GM21390 (cell line): ENCODE measurements at regions not wholly inside any gene's neighbourhood (a gene's known extent, or its start where the extent isn't known, plus 50 kb on each side); places are given as distances from the start of the nearest gene placed in this dataset.
"Not testable (repeated sequence)": the region's sequence is repeated elsewhere in the genome, so short reads cannot be mapped to it uniquely, and the experiment has no call there.

ENCODE experiments used
- ATAC-seq: cut with Tn5 transposase; IDR thresholded peaks from one replicate; pipeline ENCODE4 v1.9.1; 2021; ENCODE audit not compliant: unreplicated experiment

DNA sequence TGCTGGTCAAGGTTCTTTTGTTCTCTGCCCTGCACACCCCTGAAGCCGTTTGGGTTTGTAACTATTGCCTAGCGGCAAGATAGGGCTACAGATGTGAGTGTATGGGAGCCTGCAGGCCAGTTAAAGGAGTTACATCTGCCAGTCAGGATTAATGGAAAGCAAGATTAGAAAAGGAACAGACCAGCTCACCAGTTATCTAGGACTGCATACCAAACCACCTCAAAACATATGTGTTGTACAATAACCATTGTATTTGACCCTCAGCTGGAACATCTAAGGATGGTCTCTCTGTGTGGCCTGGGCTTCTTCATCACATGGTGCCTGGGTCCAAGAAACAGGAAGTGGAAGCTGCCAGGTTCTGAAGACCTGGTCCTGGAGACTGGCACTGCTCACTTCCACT is 52.5 kb upstream of the FBXO28 start:
- ATAC-seq: no peak

DNA sequence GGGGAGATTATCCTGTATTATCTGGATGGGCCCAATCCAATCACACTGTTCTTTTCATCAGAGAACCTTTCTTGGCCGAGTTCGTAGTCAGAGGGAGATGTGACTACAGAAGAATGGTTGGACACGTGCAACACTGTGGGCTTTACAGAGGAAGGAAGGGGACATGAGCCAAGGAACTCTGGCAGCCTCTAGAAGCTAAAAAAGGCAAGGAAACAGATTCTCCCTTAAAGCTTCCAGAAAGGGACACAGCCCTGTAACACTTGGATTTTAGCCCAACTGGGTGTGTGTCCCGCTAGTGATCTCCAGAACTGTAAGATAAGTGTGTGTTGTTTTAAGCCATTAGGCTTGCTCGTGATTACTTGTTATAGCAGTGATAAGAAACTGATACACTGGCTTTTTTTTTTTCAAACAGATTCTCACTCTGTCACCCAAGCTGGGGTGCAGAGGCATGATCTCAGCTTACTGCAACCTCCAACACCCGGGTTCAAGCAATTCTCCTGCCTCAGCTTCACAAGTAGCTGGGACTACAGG is 53.9 kb upstream of the FBXO28 start:
- no peak for ATAC-seq

DNA sequence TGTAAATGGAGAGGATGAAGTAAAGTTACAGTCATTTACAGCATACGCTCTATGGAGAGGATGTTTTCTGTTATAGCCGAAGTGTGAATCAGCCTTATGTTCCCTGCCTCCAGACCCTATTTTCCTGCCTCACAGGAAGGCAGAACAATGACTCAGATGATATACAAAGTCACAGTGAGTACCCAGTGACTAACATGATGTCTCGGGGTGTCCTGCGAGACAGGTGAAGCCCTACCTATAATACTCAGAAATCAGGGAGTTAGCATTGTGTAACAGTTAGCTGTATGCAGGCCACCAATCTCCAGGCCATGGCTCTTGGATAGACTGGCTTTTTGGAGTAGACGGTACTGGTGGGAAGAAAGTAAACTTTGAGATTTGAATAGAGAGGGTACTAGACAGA is 55.6 kb upstream of the FBXO28 start:
- ATAC-seq: no peak

DNA sequence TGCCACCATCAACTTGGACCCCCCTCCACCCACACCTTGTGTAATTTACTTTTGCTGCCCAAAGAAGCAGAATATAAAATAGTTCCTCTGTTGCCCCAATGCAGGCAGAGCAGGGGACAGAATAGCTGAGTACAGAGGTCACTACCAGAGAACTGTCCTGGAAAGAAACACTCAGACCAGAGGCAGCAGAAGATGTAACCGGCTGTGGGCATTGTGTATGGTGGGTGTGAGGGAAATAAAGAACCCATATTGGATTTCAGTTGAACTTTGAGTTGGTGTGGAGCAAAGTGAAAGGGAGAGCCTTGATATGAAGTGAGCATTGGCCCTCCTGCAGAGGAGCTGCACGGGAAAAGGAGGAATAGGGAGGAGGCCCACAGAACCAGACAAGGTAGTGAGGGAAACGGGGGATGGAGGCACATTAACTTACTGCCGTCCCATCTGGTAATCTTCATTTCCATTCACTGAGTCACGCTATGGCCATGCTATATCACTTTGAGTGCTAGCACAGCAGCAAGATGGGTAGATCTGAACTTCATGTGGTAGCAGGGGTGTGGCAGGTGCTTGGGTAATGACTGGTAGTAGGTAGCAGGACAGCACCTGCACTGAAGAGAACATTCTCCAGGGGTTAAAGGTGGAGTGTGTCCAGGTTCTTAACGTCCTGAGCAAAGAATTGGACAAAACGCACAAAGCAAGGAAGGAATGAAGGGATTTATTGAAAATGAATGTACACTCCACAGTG is 56.3 kb upstream of the FBXO28 start:
- no peak for ATAC-seq

DNA sequence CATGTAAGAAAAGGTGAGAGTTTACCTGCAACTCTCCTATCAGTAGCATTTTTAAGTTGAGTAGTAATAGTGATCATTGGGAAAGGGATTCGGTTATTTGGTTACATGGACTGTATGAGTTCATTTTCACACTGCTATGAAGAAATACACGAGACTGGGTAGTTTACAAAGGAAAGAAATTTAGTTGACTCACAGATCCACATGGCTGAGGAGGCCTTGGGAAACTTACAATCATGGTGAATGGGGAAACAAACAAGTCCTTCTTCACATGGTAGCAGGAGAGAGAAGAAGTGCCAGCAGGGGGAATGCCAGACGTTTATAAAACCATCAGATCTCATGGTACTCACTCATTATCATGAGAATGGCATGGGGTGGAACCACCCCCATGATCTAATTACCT is 59.3 kb upstream of the FBXO28 start:
- no peak for ATAC-seq

DNA sequence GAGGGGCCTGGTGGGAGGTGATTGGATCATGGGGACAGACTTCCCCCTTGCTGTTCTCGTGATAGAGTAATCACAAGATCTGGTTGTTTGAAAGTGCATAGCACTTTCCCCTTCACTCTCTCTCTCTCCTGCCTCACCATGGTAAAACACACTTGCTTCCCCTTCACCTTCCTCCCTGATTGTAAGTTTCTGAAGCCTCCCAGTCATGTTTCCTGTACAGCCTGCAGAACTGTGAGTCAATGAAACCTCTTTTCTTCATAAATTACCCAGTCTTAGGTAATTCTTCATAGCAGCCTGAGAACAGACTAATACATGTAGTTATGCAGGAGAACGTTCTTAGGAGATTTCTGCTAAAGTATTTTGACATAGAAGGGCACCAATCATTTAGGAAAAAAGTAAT is 59.9 kb upstream of the FBXO28 start:
- no peak for ATAC-seq

DNA sequence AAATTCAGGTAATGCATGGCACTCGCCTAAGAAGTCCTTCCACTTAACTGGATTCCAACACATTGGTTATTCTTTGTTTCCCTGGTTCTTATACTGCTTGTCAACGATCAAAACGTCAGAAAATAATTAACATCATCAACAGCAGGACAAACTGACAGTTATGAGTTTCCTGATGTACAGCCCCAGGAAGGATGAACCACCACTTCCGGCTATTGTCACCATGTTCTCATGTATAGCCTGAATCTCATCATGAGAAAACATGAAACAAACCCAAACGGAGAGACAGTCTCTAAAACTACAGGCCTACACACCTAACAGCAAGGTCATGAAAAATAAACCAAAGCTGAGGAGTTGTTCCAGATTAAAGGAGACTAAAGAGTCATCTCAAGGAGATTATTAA is 60.5 kb upstream of the FBXO28 start:
- no peak for ATAC-seq

DNA sequence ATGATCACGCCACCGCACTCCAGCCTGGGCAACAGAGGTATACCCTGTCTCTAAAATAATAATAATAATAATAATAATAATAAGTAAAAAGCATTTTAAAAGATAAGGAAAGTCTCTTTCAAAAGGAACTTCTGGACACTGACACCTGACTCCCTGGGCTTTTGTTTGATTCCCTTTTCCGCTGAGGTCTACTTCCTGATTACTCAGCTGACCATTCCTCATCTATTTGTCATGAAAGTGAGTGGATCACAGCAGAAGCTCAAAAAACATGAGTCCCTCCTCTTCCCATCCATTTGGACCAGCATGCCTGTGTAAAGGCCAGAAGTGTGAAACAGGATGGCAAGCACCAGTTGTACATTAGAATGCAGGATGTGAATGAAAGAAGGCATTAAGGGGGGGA is 61.1 kb upstream of the FBXO28 start:
- no peak for ATAC-seq

DNA sequence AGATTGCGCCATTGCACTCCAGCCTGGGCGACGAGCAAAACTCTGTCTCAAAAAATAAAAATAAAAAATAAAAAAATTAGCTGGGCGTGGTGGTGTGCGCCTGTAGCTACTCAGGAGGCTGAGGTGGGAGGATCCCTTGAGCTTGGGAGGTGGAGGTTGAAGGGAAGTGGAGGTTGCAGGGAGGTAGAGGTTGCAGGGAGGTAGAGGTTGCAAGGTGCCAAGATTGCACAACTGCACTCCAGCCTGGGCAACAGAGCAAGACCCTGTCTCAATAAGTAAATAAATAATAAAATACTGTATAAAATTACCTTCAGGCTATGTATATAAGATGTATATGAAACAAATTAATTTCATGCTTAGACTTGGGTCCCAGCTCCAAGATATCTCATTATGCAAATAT is 62.1 kb upstream of the FBXO28 start:
- ATAC-seq: not testable (repeated sequence)

DNA sequence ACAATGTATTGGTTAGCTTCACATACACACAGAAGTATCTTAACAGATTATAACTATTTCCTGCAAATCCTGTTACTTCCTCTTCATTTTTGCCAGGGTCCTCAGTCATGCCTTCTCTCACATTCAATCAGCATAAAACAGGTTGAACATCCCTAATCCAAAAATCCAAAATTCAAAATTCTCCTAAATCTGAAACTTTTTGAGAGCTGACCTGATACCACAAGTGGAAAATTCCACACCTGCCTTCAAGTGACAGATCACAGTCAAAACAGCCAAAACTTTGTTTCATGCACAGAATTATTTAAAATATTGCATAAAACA is 62.9 kb upstream of the FBXO28 start:
- no peak for ATAC-seq

DNA sequence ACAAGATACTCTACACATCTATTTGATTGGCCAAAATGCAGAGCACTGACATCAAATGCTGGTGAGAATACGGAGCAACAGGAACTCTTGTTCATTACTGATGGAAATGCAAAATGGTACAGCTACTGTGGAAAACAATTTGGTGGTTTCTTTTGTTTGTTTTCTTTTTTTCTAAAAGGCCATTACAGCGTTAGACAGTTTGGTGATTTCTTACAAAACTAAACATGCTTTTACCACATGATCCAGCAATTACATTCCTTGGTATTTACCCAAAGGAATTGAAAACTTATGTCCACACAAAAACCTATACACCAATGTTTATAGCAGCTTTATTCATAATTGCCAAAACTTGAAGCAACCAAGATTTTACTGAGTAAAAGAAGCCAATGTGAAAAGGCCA is 66.4 kb upstream of the FBXO28 start:
- no peak for ATAC-seq

DNA sequence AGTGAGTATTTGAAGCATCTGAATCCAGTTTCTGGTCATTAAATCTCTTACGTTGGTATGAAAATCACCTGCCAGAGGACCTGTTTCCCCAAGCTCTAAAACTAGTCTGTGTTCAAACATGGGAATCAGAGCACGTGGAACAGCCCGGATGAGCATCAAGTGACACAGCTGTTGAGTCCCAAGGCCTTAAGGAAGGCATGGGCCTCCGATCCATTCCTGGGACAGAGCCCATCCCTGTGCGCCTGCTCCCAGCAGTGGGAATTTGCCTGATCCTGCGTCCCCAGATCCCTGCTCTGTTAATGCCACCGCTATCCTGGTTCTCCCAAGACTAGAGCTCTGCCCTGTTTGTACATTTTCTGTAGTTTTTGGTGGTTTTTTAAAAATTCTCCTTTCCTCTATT is 68.4 kb upstream of the FBXO28 start:
- no peak for ATAC-seq

DNA sequence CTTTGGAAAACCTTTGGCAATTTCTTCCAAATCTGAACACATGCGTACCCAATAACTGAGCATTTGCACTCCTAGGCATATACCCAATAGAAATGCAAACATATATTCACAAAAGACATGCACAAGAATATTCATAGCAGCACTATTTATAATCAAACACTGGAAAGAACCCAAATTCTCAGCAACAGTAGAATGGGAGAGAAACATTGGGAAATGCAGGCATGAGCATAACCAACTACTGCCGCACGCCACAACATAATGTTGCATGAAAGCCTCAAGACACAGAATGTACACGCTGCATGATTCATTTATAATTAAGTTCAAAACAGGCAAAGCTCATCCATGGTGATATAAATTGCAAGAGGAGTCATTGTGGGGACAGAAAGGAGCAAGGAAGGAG is 69.5 kb upstream of the FBXO28 start:
- ATAC-seq: no peak

DNA sequence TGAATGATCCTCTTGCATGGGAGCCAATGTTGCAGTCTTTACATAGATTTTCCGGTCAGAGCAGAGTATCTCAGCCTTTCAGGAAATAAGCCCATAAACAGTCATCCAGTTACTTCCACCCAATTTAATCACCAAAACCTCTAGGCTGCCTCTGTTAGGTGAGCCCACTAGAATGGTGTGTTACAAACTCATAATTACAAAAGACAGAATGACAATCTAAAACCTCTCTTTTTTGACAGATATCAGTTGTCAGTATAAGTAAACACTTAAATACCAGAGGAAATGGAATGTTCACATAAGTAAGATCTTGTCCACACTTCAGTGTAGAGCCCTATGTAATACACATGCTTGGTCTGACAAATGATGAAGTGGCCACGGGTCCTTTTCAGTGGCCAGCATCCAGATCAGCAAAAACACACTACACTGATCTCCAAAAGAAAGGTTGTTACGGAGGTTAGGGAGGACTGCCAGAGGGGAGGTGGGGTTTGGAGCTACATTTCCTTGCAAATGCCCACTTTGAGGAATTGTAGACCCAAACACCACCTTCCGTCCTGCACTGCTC is 71.3 kb upstream of the FBXO28 start:
- no peak for ATAC-seq

DNA sequence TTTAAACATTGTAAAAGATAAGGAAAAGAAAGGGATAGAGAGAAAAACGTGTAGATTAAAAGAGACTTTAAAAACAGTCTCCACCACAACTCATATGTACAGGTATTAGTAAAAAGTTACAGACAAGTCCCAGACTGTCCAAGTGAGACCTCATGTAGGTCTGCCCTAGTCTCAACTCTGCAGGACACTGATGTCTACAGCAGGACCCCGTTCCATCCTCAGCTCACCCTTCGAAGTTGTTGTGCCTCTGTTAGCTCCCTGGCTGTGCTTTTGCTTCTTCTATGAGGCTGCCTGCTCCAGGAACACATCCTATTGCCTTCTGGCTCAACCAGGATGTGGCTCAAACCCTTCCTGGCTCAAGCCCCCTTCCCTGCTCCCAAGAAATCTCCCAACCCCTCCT is 72.9 kb upstream of the FBXO28 start:
- no peak for ATAC-seq

DNA sequence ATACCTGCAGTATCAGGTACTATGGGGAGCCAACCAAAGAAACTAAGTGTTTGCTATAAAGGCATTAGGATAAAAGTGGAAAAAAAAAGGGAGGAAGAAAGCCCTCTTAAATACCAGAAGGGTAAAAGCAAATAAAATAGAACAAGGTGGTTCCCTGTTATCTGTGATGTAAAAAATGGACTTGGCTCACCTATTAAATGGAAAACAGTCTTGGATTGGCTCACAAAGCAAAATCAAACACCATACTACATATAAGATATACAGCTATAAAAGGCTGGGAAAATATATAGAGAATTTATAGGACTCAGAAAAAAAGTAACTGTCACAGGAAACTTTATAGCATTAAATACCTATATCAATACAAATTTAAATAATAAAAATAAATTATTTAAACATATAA is 73.5 kb upstream of the FBXO28 start:
- not testable (repeated sequence) for ATAC-seq

DNA sequence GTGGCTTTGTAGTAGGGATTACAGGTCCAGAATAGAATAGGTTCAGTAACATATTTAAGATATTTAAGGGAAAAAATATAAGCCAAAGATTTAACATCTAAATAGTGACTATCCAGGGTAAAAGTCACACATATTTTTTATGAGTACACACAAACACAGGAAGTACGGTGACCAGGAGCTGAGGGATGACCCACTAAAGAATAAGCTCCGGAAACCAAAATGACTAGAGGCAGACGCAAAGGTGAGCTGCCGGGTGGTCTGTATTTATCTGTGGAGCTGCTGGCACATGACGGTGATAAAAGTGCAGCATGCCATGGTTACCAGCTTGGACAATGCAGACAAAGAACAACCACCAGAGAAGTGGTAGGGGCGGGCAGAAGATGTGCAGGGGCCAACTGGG is 73.9 kb upstream of the FBXO28 start:
- not testable (repeated sequence) for ATAC-seq

DNA sequence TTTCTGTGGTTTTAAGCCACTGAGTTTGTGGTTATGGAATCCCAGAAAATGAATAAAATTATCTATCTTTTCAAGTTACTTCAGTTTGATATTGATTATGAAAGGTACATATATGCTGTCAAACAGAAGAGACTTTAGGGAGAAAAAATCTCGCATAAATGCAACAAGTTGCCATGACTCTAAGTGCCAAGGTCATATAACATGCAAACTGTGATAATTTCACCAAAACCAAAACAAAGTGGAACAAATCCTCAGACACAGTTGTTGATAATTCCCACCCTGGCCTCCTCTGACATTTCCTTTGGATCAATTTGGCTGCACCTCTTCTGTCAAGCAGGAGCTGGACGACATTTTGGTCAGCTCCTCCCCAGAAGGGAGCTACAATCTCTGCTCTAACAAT is 75.1 kb upstream of the FBXO28 start:
- ATAC-seq: not testable (repeated sequence)

DNA sequence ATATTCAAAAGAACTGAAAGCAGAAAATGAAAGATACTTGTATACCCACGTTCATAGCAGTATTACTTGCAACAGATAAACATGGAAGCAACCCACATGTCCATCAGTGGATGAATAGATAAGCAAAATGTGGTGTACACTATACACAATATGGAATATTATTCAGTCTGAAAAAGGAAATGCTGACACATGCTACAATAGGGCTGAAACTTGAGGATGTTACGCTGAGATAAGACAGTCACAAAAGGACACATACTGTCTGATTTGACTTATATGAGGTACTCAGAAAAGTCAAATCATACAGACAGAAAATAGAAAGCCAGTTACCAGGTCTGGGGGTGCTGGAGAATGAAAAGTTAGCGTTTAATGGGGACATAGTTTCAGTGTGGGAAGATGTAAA is 76.5 kb upstream of the FBXO28 start:
- ATAC-seq: not testable (repeated sequence)

DNA sequence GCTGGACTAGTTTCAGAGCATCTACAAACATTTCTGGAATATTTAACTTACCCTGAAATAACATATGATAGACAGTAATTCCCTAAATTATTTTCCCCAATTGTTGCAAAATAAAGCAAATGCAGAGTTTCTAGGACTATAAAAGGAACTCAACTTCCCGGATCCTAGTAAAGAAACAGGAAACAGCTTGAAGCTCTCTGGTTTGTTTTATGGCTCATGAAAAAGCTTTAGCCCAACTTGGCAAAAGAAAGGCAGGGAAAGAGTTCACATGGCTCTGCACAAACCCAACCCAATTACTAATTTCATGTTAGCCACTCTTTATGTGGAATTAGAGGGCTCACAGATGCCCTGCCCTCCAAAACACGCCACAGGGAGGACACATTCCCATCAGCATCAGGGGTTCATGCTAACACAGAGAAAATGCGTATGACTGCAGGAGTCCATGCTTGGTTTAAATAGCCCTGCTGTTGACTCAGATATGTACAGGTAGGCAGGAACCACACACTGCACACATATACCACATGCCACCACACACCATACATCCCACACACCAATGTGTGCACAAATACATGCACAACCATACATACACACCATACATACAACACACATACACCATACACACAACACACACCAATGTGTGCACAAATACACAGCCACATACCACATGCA is 81.2 kb upstream of the FBXO28 start:
- ATAC-seq: not testable (repeated sequence)

DNA sequence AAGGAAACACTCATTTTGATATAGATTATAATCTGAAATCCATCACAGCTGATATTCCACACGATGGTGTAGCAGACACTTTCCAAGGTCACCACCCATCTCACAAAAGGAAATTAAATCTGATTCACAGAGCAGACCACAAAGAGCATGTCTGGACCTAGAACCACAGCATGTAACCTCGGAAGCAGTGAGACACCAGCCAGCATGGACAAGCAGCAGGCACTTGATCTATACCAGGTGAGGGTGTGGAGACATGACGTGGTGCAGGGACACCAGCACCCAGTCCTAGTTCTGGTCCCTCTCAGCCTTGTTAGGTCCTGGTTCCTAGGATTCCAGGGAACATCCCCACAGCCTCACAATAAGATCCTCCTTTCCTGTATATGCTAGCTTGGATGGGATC is 81.9 kb upstream of the FBXO28 start:
- not testable (repeated sequence) for ATAC-seq

DNA sequence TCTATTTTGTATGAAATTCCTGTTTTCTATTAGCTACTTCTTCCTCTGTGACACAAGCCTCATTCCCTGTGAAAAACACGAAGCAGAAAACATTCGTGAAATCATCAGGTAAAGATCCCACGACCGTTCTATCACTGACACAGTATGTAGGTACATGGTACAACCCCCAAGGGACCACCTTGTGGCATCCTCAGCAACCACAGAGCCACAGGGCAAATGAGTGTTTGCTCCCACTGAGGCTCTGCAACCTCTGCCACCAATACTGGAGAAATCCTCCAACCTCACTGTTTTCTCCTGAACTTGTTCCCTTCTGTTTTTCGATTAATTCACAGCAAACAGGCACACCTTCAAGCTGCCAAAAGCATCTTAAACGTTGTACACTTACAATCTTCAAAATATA is 83.7 kb upstream of the FBXO28 start:
- ATAC-seq: not testable (repeated sequence)
